Tibial nerve (tissue), 3 donors: ENCODE measurements at regions not wholly inside any gene's neighbourhood (a gene's known extent, or its start where the extent isn't known, plus 50 kb on each side); places are given as distances from the start of the nearest gene placed in this dataset.

Experiments used
- POLR2A ChIP-seq, 2 donors: fragments of 450-650 bp; IDR thresholded peaks; one replicate each; pipeline ENCODE4 v1.6.1; 2017; ENCODE audit warnings: antibody characterized with exemption in 2 of 2, mild to moderate bottlenecking in 2 of 2, moderate library complexity in 2 of 2
- TF ChIP-seq, protein P1 (sequence below), 5 experiments: fragments of 200-600 bp in 3 of 5; fragments of 450-650 bp in 2 of 5; sonication (generic) in 3 of 5; IDR thresholded peaks; one replicate each; pipeline ENCODE4 v1.5.1; 2016 to 2019; ENCODE audit warnings: antibody characterized with exemption in 5 of 5, mild to moderate bottlenecking in 3 of 5, moderate library complexity in 2 of 5

DNA sequence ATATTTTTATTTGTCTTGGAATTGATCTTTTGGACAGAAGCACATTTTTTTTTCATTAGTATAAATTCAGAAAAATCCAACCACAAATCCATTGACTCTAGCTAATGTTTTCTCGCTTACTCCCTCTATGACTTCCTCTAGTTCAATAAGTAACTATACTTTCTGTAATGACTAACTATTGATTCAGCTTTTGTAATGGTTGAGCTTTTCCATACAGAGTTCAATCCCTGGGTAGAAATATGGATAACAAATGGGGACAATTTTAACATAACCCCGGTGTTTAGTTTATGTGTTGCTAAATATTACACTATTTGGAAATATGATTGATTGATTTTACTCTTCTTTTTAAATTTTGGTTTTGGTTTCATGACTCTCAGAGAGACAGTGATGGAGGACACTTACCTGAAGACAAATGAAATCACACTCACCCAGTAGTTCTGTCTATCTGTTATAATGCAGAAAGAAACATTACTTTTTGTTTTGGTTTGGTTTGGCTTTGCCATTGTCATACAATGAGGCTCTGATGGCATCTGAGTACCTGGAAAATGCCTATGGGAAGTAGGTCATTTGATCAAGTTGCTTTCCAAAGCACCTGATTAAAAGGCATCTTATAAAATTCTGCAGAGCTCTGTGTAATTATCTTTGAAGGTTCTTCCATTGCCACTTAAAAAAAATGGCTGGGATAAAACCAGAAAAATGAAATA is 309.7 kb upstream of the MPDZ start:
- TF ChIP-seq POLR2A (IDR thresholded peaks at IDR 0.05), result no peak
- TF ChIP-seq, protein P1, sequence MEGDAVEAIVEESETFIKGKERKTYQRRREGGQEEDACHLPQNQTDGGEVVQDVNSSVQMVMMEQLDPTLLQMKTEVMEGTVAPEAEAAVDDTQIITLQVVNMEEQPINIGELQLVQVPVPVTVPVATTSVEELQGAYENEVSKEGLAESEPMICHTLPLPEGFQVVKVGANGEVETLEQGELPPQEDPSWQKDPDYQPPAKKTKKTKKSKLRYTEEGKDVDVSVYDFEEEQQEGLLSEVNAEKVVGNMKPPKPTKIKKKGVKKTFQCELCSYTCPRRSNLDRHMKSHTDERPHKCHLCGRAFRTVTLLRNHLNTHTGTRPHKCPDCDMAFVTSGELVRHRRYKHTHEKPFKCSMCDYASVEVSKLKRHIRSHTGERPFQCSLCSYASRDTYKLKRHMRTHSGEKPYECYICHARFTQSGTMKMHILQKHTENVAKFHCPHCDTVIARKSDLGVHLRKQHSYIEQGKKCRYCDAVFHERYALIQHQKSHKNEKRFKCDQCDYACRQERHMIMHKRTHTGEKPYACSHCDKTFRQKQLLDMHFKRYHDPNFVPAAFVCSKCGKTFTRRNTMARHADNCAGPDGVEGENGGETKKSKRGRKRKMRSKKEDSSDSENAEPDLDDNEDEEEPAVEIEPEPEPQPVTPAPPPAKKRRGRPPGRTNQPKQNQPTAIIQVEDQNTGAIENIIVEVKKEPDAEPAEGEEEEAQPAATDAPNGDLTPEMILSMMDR (IDR thresholded peaks at IDR 0.05), result no peak
